ENCODE measurements at regions not wholly inside any gene's neighbourhood (a gene's known extent, or its start where the extent isn't known, plus 50 kb on each side); places are given as distances from the start of the nearest gene placed in this dataset.

DNA sequence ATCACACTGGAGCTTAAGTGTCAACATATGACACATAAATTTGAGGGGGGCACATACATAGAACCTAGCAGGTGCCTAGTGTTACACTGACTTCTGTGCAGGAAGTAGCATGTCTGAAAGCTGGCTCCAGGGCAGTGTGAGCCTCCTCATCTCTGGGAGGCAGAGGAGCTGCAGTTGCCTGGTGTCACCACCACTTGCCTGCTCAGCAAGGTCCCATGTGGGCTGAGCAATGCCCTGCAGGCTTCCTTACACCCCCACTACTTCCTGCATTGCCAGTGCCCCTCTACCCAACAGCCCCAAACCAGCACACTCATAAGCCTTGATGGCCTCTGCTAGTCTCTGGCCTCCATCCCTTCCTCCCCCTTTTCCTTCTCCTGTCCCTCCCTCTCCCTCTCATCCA is 165.8 kb downstream of the BUD13 start:
- no peaks in the 10 kb centered on the region for H3K4me1 ChIP-seq (ENCODE audit: insufficient read depth, low read length, severe bottlenecking)
- H4K20me1 ChIP-seq (ENCODE audit: insufficient read depth, low read length): no peaks in the 10 kb centered on the region
- H2AFZ ChIP-seq (ENCODE audit: low read length): no peak overlapping the region
- no peaks in the 10 kb centered on the region for H3K36me3 ChIP-seq (ENCODE audit: insufficient read depth, low read length)
- H3K9ac ChIP-seq (ENCODE audit: low read length): no peak overlapping the region
- H3K27me3 ChIP-seq (ENCODE audit: insufficient read depth, low read length): no peaks in the 10 kb centered on the region
- no peak overlapping the region for H3K27ac ChIP-seq (ENCODE audit: low read depth, low read length, poor library complexity, severe bottlenecking)
- no peaks in the 10 kb centered on the region for H3K9me3 ChIP-seq (ENCODE audit: low read length)
- H3K9me2 ChIP-seq (ENCODE audit: low read depth, low read length): no peaks in the 10 kb centered on the region
- no peaks in the 10 kb centered on the region for H3K79me2 ChIP-seq (ENCODE audit: insufficient read depth, low read length)
- TF ChIP-seq EZH2 (IDR thresholded peaks at IDR 0.05; ENCODE audit: borderline replicate concordance, low read length): no peak
- TF ChIP-seq, protein P1, sequence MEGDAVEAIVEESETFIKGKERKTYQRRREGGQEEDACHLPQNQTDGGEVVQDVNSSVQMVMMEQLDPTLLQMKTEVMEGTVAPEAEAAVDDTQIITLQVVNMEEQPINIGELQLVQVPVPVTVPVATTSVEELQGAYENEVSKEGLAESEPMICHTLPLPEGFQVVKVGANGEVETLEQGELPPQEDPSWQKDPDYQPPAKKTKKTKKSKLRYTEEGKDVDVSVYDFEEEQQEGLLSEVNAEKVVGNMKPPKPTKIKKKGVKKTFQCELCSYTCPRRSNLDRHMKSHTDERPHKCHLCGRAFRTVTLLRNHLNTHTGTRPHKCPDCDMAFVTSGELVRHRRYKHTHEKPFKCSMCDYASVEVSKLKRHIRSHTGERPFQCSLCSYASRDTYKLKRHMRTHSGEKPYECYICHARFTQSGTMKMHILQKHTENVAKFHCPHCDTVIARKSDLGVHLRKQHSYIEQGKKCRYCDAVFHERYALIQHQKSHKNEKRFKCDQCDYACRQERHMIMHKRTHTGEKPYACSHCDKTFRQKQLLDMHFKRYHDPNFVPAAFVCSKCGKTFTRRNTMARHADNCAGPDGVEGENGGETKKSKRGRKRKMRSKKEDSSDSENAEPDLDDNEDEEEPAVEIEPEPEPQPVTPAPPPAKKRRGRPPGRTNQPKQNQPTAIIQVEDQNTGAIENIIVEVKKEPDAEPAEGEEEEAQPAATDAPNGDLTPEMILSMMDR (IDR thresholded peaks at IDR 0.05; ENCODE audit: low read length): no peak
- H3K4me3 ChIP-seq (ENCODE audit: low read depth, low read length, poor library complexity, severe bottlenecking): no peak overlapping the region
- no peak overlapping the region for H3K4me2 ChIP-seq (ENCODE audit: low read length)
- no peaks in the 10 kb centered on the region for H3F3A ChIP-seq (ENCODE audit: insufficient read depth, low read length)

DNA sequence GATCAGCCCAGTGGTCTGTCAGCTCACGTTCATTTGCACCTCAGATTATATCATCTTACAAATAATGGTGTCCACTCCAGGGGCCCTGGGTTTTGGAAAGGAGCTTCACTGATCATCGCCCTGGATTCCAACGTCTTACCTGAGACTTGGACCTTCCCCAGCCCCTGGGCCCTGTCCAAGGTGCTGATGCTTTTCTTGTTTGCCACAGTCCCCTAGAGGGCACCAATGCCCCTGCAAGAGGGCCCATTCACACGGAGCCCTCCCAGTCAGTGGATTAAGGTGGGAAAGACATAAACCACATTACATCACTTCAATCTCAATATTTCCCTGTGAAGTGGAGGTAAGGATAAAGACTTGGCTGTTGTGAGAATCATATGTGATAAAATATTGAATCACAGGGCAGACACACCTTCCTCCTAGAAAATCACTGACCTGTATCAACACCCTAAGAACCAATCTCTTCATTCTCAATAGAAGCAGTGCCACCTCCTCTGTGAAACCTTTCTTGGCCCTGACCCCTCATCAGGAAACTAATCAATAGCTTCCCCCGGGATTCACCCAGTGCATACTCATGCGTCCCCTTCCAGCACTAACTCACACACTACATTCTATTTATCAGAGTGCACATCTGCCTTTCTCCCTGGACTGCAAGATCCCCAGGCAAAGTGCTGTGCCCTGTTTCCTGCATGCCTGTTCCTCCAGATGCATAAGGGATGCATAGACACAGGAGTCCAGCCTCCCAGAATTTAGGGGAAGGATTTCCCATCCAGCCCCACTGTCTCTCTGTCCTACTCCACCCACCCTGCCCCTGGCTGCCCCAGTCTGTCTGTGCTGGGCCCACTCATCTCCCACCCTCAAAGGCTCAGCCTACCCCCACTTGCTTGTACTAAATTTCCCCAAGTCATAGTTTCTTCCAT is 167.0 kb downstream of the BUD13 start:
- Histone ChIP-seq H3K4me1 (ENCODE audit: insufficient read depth, low read length, severe bottlenecking) (no peaks in the 10 kb centered on the region), H2AFZ (ENCODE audit: low read length) (no peak overlapping the region), H3K27me3 (ENCODE audit: insufficient read depth, low read length) (no peaks in the 10 kb centered on the region), H3K9me3 (ENCODE audit: low read length) (no peaks in the 10 kb centered on the region), H3K9me2 (ENCODE audit: low read depth, low read length) (no peaks in the 10 kb centered on the region), H3K36me3 (ENCODE audit: insufficient read depth, low read length) (no peaks in the 10 kb centered on the region), H3K27ac (ENCODE audit: low read depth, low read length, poor library complexity, severe bottlenecking) (no peak overlapping the region), H3K4me3 (ENCODE audit: low read depth, low read length, poor library complexity, severe bottlenecking) (no peak overlapping the region), H3K79me2 (ENCODE audit: insufficient read depth, low read length) (no peaks in the 10 kb centered on the region), H3F3A (ENCODE audit: insufficient read depth, low read length) (no peaks in the 10 kb centered on the region), H3K4me2 (ENCODE audit: low read length) (no peak overlapping the region), H4K20me1 (ENCODE audit: insufficient read depth, low read length) (no peaks in the 10 kb centered on the region), H3K9ac (ENCODE audit: low read length) (no peak overlapping the region)
- TF ChIP-seq, protein P1 (IDR thresholded peaks at IDR 0.05; ENCODE audit: low read length): peak; percentile 48
- no peak for TF ChIP-seq EZH2 (IDR thresholded peaks at IDR 0.05; ENCODE audit: borderline replicate concordance, low read length)

DNA sequence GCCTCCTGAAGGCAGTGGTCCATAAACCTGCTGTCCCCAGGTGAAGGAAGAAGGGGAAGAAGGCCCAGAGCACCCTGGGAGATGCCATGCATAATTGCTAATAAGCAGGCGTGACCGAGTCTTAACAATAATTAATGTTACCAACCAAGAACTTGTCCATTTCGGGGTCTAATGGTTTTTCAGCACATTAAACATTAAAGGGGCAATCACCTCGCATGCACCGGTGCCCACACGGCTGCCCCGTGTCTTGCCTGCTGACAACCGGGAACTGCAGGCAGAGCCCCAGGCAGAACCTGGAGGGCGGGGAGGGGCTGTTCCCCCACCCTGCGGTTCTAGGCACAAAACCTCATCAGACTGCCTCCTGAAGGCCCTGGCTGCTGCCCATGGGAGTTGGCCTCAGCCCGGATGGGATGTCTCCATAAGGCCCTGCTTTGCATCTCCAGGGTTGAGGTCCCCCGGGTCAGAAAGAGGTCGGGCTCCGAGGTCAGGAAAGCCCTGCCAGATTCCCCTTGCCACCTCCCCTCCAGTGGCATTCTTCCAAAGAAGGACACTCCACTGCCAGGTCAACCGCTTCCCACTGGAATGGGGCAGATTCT is 169.0 kb downstream of the BUD13 start:
- no peaks in the 10 kb centered on the region for H3K9me2 ChIP-seq (ENCODE audit: low read depth, low read length)
- no peaks in the 10 kb centered on the region for H3K27me3 ChIP-seq (ENCODE audit: insufficient read depth, low read length)
- H3K4me1 ChIP-seq (ENCODE audit: insufficient read depth, low read length, severe bottlenecking): no peaks in the 10 kb centered on the region
- no peaks in the 10 kb centered on the region for H3K36me3 ChIP-seq (ENCODE audit: insufficient read depth, low read length)
- H3K9ac ChIP-seq (ENCODE audit: low read length): no peak overlapping the region
- TF ChIP-seq, protein P1 (IDR thresholded peaks at IDR 0.05; ENCODE audit: low read length): no peak
- TF ChIP-seq EZH2 (IDR thresholded peaks at IDR 0.05; ENCODE audit: borderline replicate concordance, low read length): no peak
- no peaks in the 10 kb centered on the region for H3K79me2 ChIP-seq (ENCODE audit: insufficient read depth, low read length)
- H3K4me2 ChIP-seq (ENCODE audit: low read length): no peak overlapping the region
- no peaks in the 10 kb centered on the region for H4K20me1 ChIP-seq (ENCODE audit: insufficient read depth, low read length)
- H3K4me3 ChIP-seq (ENCODE audit: low read depth, low read length, poor library complexity, severe bottlenecking): no peak overlapping the region
- H3F3A ChIP-seq (ENCODE audit: insufficient read depth, low read length): no peaks in the 10 kb centered on the region
- H3K27ac ChIP-seq (ENCODE audit: low read depth, low read length, poor library complexity, severe bottlenecking): no peak overlapping the region
- no peaks in the 10 kb centered on the region for H3K9me3 ChIP-seq (ENCODE audit: low read length)
- no peak overlapping the region for H2AFZ ChIP-seq (ENCODE audit: low read length)

Measured in OCI-LY1 (cell line).